Inferior parietal cortex (tissue), 1 donor: ENCODE measurements at regions not wholly inside any gene's neighbourhood (a gene's known extent, or its start where the extent isn't known, plus 50 kb on each side); places are given as distances from the start of the nearest gene placed in this dataset.
A peak's percentile ranks its signal among the peaks of the same experiment; 100 is the strongest.

Experiments
- DNase-seq: peaks from one replicate; pipeline ENCODE4 v3.0.0-alpha.2; 2016; ENCODE audit errors: extremely low spot score

DNA sequence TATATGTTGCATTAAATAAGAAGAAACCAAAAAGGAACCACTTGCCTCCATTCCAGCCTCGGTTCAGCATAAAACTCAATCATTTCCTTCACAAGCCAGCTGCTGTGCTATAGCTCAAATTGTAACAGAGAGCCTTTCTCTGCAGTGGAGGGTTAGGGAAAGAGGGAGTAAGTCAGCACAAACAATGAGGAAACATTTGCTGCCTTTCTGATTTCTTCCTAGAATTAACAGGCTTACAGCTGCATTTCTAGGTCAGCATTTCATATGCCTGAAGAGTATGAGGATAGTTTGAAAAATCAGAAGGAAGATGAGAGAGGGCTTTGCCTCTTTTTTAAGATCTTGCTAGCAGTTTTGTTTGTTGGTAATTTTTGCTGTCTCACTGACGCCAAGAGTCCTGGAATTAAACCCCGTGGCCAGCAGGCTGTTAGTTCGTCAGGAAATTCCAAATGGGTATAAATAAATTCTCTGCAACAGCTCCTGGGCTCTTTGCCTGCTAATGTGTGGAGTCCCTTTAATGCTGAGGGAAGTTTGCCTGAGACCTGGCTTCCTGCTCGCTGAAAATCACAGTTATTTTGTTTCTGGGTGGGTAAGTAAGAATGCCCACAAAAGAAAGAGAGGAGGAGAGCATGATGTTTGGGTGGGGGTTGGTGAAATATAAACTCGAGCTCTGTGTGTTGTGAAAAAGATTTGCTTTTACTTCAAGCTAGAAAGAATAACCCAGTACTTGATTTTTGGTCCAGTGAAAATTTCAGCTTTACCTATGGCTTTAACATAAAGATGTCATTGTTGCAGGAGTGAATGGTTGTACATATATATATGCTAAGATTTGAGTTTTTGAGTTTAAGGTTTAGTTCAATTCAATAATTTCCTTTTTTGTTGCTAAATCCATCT is 148.1 kb upstream of the DMRT1 start:
- DNase-seq = peak; percentile 83

DNA sequence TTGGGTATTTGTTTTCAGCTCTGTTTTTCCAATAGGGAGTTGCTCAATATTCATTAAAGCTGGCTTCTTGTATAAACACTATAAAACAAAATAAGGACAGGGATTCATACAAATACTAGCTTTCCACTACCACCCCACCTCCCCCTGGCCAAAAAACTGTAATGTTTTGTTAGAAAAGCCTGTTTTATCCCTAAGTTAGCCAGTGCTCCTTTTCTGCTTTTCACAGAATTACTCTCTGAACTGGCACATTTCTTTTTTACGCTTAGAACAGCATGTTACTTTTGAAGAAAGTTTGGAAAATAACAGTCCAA is 147.4 kb upstream of the DMRT1 start:
- no peak for DNase-seq

DNA sequence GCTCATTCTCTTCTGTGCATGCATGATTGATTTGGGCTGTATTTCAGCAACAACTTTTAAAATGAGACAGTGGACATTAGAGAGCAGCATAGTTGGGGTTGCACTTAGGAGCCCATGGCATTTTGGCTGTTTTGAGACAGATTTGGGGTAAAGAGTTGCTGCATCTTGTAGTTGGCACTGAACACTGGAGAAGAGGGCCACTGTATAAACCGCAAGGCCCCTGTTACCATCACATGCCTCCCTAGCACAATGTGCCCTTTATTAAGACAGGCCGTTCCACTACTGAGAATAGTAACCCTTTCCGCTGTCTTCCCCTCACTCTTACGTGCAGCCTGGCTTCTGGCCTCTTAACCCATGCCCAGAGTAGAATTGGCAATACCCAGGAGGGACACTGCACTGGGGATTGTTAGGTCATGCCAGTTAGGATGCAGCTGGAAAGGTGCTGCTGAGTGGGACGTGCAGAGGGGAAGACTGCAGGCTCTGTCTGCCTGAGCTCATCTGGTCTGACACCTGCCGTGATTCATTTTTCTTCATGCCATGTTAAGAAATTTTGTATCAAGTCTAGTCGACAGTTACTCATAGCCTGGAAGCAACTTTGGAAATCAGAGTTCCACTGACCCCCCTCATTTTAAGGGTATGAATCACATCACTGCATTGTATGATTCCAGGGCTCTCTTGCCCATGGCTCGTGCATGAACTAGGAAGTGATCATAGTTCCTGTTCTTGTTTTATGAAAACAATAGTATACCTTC is 146.9 kb upstream of the DMRT1 start:
- DNase-seq = peak; percentile 80

DNA sequence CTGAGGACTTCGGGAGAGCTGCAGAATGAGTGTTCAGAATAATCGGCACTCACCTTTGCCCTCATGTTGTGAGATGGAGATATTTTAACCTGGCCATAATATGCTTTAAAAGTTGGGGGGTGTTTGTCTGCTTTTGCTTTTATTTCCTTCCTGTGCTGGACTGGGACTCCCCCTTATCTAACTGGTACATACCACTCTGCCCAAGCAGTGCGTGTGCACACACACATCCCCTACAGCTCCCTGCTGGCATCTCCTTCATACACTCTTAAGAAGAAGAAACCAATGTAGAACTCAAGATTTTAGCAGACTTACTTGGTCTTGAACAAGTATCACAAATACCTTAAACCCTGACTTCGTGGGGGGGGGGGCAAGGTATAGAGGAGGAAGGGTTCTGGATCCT is 146.2 kb upstream of the DMRT1 start:
- no peak for DNase-seq

DNA sequence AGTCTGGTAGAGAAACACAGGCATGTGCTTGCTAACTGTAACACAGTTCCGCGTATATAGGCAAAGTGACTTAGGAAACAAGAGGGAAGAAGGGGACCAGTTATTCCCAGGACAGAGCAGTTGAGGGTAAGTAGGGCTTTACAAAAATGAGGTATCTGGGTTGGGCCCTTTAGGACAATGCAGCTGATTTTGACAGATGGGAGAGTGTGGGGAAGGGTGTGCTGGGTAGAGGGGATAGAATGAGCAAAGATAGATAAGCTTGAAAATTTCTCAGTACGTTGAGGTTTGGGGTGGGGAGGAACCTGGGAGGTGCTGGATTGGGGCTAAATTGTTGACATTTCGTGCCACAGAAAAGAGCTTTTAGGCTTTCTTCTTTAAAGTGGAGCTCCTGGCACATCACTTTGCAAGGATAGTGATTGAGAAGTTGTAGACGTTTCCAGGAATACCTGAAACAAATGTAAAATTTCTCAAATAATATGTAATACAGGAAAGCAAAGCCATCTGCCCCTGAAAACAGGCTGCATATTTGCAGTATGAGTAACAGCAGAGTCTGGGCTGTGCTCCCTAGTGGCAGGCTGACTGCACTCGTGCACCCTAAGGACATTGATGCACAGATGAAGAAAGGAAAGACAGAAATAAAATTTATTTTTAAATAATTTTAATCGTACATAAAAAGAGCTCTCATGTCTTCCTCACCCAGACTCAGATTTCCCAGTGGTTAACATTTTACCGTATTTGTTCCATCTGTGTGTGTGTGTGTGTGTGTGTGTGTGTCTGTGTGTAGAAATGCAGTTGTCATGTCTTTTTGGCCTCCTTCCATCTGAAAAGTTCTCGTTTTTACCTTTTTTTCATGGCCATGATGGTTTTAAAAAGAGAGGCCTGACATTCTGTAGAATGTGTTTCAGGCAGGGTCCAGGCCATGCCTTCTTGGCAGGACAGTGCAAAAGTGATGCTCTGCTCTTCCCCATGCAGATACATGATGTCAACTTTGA is 144.9 kb upstream of the DMRT1 start:
- no peak for DNase-seq

DNA sequence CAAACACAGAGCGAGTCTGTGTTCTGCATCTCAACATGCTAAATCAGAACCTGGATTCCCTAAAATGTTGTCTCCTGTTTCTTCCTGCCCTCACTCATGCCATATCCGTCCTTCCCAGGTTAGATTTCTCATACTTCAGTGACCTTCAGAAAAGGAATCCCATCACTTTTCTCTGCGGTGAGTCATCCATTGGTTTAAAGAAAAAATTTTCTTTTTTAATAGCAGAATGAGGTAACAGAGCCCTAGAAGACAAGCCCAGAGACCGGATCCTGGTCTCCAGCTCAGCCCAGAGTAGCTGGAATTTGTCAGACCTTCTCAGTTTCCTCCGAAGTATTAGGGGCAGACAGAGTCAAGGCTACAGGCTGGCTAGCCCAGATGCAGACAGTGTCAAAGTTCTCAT is 143.2 kb upstream of the DMRT1 start:
- no peak for DNase-seq

DNA sequence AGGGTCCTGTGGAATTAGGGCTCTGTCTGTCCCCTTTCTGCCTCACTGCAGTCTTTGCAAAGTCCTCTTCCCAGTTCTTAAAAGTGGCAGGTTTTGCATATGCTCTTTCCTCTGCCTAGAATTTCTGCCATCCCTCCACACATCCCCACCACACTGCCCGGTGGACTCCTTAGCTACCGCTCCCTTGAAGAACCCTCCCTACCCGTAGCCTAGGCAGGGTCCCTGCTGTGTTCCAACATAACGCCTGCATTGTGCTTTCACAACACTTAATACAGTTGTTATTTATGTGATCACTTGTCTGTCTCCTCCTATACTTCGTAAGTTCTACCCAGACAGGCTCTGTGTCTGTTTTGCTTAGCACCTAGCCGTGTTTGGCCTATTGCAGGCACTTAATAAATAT is 142.5 kb upstream of the DMRT1 start:
- DNase-seq = no peak

DNA sequence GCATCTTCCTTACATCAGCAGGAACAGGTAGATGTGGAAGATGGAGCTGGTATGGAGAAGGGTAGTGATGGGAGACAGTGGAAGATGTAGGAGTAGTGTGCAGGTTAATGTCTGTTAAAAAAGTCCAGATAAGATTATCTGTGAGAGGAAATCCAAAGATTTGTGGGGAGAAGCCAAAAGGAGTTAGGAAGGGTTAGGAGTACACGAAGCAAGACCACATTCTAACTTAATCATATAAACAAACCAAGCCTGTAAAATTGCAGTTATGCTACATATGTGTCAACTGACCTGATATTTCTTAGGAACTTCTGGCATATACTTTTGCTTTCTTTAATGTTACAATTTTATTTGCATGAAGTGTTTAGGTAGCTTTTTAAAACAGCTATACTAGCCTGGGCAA is 142.1 kb upstream of the DMRT1 start:
- DNase-seq = no peak

DNA sequence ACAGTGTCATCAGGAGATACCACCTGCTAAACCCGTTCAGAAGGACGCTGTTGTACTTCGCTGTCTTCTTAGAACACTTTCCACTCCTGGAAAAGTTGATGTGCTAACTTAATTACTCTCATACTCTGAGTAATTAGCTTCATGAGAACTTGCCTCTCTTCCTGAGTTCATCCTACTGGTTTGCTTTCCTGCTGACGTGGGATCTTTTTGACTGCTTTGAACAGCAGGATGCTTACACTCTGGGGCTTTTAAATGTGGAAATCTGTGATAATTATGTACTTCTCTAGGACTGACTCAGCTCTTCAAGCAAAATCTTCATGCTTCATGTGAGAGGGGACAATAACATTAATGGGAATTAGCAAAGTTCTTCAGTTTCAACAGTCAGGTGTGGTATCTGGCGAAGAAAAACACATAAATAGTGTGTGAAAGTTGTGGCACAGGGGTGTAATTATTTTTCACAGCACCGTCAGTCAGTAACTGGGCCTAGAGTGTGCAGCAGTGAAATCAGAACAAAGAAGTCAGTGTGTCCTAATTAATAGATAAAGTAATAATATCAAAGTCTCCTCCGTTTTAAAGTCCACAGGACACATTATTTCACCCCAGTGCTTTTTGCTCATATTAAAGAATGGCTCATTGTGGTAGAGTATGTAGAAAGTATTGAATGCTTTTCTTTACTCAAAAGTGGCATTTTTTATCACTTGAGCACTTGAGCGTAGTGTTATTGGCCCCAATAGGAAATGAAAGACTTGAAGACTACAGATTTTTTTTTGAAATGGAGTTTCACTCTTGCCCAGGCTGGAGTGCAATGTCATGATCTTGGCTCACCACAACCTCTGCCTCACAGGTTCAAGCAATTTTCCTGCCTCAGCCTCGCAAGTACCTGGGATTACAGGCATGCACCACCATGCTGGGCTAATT is 140.9 kb upstream of the DMRT1 start:
- no peak for DNase-seq

DNA sequence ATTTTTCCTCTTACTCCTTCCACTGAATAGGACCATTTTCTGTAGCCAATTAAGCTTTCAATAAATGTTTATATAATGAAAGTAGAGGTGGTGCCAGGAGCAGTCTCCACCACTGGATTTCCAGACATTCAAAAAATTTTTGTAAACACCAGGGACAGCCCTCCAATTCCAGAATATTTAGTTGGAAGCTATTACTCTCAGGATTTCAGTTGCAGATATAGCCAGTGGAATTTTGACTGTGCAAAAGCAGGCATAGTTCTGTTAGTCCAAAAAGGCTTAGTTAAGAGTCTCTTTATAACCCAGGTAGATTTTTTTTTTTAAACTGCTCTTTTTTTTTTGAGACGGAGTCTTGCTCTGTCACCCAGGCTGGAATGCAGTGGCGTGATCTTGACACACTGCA is 138.1 kb upstream of the DMRT1 start:
- no peak for DNase-seq

DNA sequence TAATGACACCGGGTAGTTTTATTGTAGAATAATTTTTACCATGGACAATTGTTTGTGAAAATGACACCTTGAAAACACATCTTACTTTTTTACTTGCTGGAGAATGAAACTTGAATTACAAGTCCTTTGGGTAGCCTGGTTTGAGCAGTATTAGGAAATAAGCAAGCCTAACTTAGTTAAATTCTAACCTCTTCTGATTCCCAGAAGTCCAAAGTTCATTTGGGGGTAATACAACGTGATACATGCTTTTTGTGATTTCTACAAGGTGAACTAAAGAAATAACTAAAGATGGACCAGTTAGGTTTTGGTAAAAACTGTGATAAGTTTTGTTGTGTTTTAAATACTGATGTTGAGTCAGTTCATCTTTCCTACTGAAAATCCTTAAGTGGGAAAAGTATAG is 135.4 kb upstream of the DMRT1 start:
- DNase-seq = no peak

DNA sequence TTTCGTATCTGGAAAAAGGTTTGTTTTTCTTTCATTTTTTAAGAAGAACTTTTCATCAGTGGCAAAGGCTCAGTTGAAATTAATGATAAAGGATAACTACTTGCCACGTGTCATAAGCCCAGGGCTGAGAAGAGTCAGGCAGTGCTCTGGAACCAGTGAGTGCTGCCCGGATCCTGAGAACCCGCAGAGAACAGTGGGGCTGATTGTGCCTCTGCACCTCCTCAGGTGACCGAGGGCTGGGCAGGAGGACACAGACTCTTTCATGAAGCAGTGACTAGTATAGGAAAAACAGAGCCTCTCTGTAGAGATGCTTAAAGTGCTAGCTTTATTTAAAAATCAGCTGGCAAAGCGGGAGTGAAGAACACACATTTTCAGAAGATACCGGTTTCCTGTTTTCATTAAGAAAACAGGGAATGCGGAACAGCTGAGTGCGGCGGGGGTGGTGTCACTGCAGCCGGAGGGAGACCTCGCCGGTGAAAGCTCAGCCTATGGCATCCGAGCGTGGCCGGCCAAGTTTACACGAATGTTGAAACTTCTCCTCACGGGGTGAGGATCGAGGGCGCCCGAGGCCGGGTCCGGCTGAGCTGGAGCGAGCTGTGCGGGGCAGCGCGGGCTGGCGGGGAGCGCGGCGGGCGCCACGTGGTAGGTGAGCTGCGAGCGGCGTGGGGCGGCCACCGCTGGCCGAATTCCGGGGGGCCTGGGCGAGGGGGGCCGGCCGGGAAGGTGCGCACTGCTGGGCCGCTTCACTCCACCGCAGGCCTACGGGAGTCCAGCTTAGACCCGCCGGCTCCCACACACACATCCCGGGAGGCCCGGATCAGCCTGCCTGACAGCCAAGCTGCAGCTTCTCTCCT is 134.7 kb upstream of the DMRT1 start:
- peak; percentile 57 for DNase-seq

DNA sequence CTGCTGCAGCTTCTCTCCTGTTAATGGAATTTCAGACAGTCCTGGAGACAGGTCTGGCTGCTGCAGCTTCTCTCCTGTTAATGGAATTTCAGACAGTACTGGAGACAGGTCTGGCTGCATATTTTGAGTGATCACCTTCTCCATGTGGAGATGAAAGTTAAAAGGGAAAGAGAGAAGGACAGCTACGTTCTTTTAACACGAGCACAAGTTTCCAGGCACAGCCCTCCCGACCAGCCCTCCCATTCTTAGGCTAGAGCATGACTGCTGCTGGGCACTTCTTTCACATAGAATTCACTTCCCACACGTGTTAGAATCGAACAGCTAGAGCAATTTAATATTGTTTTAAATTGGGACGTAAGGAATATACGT is 133.3 kb upstream of the DMRT1 start:
- no peak for DNase-seq

DNA sequence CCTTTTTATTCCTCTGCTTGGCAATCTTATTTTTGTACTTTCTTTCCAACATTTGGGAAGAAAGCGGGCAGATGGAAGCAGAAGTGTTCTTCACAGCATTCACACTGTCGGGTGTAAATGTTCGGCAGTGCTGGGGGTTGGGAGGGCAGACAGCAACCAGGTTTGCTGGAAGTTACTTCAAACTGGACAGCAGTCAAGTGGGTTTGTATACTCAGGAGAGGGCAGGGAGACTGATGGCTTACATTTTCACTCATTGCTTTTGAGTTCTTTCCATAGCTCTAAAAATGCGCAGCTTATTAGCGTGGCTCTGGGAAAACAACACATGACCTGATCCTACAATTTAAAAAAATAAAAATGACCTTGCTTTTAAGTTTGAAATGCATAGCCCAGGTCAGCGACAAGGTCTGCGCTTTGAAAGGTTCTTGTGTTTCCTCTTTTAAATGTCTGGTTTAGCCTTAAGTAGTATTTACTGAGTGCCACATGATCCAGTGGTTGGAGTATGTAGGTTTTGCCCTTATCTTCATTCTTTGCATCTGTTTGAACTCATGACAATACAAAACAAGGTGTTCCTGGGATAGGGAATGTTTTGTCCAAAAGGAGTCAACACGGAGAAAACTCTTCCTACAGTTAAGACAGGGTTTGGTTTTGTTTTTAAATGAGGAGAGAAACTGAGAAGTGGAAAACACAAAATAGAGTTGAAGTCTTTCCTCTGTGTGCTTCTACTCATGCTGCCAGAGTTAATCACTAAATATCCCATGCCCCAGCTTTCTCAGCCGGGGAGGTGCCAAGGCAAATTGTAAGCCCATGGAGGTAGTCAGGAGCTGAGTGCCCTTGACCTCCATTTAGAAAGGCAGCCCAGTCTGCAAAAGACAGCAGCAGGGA is 132.7 kb upstream of the DMRT1 start:
- DNase-seq = no peak

DNA sequence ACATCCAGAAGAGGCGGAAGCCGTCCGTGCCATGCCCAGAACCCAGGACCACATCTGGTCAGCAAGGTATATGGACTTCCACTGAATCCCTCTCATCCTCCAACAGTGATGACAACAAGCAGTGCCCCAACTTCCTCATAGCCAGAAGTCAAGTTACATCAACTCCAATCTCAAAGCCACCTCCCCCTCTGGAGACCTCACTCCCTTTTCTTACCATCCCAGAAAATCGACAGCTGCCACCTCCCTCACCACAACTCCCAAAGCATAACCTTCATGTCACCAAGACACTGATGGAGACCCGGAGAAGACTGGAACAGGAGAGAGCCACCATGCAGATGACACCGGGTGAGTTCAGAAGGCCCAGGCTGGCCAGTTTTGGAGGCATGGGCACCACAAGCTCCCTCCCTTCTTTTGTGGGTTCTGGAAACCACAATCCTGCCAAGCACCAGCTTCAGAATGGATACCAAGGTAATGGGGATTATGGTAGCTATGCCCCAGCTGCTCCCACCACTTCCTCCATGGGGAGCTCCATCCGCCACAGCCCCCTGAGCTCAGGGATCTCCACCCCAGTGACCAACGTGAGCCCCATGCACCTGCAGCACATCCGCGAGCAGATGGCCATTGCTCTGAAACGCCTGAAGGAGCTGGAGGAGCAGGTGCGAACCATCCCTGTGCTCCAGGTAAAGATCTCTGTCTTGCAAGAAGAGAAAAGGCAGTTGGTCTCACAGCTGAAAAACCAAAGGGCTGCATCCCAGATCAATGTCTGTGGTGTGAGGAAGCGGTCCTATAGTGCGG is 130.3 kb upstream of the DMRT1 start:
- no peak for DNase-seq

DNA sequence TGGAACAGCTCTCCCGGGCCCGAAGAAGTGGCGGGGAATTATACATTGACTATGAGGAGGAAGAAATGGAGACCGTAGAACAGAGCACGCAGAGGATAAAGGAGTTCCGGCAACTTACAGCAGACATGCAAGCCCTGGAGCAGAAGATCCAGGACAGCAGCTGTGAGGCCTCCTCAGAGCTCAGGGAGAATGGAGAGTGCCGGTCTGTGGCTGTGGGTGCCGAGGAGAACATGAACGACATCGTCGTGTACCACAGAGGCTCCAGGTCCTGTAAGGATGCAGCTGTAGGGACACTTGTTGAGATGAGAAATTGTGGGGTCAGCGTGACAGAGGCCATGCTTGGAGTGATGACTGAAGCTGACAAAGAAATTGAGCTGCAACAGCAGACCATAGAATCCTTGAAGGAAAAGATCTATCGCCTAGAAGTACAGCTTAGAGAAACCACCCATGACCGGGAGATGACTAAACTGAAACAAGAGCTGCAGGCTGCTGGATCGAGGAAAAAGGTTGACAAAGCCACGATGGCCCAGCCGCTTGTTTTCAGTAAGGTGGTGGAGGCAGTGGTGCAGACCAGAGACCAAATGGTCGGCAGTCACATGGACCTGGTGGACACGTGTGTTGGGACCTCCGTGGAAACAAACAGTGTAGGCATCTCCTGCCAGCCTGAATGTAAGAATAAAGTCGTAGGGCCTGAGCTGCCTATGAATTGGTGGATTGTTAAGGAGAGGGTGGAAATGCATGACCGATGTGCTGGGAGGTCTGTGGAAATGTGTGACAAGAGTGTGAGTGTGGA is 129.5 kb upstream of the DMRT1 start:
- no peak for DNase-seq

DNA sequence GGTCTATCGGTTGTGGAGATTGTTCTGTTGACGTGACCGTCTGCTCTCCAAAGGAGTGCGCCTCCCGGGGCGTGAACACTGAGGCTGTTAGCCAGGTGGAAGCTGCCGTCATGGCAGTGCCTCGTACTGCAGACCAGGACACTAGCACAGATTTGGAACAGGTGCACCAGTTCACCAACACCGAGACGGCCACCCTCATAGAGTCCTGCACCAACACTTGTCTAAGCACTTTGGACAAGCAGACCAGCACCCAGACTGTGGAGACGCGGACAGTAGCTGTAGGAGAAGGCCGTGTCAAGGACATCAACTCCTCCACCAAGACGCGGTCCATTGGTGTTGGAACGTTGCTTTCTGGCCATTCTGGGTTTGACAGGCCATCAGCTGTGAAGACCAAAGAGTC is 128.9 kb upstream of the DMRT1 start:
- DNase-seq = no peak

DNA sequence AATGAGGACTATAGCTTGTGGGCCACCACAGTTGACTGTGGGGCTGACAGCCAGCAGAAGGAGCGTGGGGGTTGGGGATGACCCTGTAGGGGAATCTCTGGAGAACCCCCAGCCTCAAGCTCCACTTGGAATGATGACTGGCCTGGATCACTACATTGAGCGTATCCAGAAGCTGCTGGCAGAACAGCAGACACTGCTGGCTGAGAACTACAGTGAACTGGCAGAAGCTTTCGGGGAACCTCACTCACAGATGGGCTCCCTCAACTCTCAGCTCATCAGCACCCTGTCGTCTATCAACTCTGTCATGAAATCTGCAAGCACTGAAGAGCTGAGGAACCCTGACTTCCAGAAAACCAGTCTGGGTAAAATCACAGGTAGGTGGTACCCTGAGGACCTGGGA is 128.4 kb upstream of the DMRT1 start:
- no peak for DNase-seq
